Retinal pigment epithelial cell (primary cell): ENCODE measurements at regions not wholly inside any gene's neighbourhood (a gene's known extent, or its start where the extent isn't known, plus 50 kb on each side); places are given as distances from the start of the nearest gene placed in this dataset.

Experiments
- DNase-seq: peaks from one replicate; pipeline ENCODE4 v3.0.0-alpha.2; 2010; ENCODE audit warnings: low read depth
- H3K4me3 ChIP-seq: 2 replicates; pipeline ENCODE4 v1.5.1; 2011; ENCODE audit warnings: mild to moderate bottlenecking, low read length, control low read depth, moderate library complexity
- TF ChIP-seq, protein P1 (sequence below): conservative IDR thresholded peaks from 2 replicates; pipeline ENCODE4 v1.5.1; 2011; ENCODE audit warnings: low read depth, low read length, control low read depth, inconsistent platforms

DNA sequence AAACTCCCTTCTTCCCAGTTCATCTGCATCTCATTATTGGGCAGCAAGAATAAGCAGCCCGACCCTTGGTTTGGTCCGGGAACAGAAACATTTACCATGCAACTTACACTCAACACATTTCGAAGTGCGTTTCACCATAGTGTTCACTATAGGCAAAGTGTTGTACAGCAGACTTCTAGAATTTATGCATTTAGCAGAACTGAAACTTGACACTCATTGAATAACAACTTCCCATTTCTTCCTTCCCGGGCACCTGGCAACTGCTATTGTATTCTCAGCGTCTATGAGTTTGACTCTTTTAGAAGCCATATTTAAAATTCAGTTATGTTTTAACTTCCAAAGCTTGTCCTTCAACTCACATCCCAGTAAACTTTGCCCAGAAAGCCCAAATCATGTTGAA lies 840.6 kb downstream of the NLGN4X start:
- no peak for DNase-seq
- no peak overlapping the region for H3K4me3 ChIP-seq
- TF ChIP-seq, protein P1, sequence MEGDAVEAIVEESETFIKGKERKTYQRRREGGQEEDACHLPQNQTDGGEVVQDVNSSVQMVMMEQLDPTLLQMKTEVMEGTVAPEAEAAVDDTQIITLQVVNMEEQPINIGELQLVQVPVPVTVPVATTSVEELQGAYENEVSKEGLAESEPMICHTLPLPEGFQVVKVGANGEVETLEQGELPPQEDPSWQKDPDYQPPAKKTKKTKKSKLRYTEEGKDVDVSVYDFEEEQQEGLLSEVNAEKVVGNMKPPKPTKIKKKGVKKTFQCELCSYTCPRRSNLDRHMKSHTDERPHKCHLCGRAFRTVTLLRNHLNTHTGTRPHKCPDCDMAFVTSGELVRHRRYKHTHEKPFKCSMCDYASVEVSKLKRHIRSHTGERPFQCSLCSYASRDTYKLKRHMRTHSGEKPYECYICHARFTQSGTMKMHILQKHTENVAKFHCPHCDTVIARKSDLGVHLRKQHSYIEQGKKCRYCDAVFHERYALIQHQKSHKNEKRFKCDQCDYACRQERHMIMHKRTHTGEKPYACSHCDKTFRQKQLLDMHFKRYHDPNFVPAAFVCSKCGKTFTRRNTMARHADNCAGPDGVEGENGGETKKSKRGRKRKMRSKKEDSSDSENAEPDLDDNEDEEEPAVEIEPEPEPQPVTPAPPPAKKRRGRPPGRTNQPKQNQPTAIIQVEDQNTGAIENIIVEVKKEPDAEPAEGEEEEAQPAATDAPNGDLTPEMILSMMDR, result no peak

DNA sequence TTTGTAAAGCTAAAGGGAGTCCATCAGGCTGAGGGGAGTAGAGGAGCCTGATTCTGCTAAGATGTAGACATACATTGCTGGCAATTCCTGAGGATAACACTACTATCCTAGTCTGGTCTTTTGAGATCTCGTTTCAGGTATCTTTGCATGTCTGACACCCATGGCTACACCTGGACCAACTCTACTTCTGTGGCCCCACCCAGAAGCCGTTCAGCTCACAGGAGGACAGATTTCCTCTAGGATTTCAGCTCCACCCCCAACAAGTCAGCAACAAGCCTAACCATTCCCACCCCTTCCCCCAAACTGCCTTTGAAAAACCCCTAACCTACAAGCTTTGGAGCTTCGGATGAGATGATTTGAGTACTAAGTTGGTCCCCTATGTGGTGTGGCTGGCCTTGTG lies 848.2 kb downstream of the NLGN4X start:
- TF ChIP-seq, protein P1, result no peak
- no peak overlapping the region for H3K4me3 ChIP-seq
- DNase-seq, result no peak

GRCh38 chrX:5341902-5342301 lies 886.8 kb downstream of the NLGN4X start:
- TF ChIP-seq, protein P1, result no peak

DNA sequence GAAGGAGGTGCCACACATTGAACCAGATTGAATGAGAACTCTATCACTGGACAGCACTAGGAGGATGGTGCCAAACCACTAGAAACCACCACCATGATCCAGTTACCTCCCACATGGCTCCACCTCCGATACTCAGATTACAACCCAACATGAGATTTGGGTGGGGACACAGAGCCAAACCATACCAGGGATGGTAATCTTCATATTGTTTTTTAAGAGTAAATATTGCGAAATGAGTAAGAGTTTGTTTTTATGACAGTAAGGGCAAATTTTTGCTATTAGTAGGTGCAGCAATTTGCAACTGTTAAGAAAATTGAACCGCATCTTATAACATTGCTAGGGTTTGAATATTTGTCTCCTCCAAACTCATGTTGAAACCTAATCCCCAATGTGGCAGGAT lies 891.5 kb downstream of the NLGN4X start:
- TF ChIP-seq, protein P1, result no peak
- H3K4me3 ChIP-seq, result no peak overlapping the region
- no peak for DNase-seq

More at GRCh38 chrX:5341902-5342301, 886.8 kb downstream of the NLGN4X start:
- H3K4me3 ChIP-seq, result no peak overlapping the region
- DNase-seq, result no peak

- no peak for DNase-seq
- no peak overlapping the region for H3K4me3 ChIP-seq
- TF ChIP-seq, protein P1, result no peak
Observed at GRCh38 chrX:5324546-5324945, 904.1 kb downstream of the NLGN4X start.

GRCh38 chrX:5314148-5314547 lies 914.5 kb downstream of the NLGN4X start:
- H3K4me3 ChIP-seq, result no peak overlapping the region
- TF ChIP-seq, protein P1, result no peak
- DNase-seq, result no peak

- no peak for DNase-seq
- TF ChIP-seq, protein P1, result no peak
Observed at GRCh38 chrX:5307416-5307815, 921.3 kb downstream of the NLGN4X start.

More at GRCh38 chrX:5307416-5307815, 921.3 kb downstream of the NLGN4X start:
- no peak overlapping the region for H3K4me3 ChIP-seq
